Right lobe of liver (tissue), 4 donors: ENCODE measurements at regions not wholly inside any gene's neighbourhood (a gene's known extent, or its start where the extent isn't known, plus 50 kb on each side); places are given as distances from the start of the nearest gene placed in this dataset.

Experiments used
- CTCF ChIP-seq, 4 donors: fragments of 200-600 bp in 3 of 4; fragments of 450-650 bp in 1 of 4; IDR thresholded peaks; one replicate each; pipeline versions ENCODE4 v1.5.1 to v1.8.0; 2016 to 2022; ENCODE audit warnings: antibody characterized with exemption in 4 of 4, mild to moderate bottlenecking in 2 of 4
- POLR2A ChIP-seq: fragments of 450-650 bp; IDR thresholded peaks from one replicate; pipeline ENCODE4 v1.6.1; 2017; ENCODE audit warnings: antibody characterized with exemption, mild to moderate bottlenecking
- donor health status: DM: no; HTN: no; CAD: no.
- donor health status: DM: no; HTN: no; CAD: no.
- donor health status: DM: no; HTN: yes; CAD: no.

DNA sequence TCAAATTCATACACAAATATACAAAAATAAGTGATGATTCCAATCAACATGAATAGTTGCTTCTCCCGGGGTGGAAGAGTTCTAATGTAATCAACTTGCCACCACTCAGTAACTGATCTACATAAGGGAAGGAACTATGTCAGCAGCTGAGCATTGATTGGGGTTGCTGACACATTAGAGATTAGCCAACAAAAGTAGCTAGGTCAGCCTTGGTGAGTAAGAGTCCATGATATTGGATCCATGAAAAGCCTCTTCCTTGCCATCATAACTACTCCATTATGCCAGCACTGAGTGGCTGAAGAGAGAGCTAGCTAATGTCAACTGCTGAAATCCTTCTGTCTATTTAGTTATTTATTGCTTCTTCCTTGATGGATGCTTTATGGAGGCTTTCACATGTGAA lies 309.8 kb downstream of the NFIB start:
- TF ChIP-seq POLR2A (no peak), CTCF (IDR thresholded peaks at IDR 0.05) (no peak)
